GM12891 (cell line): ENCODE measurements at regions not wholly inside any gene's neighbourhood (a gene's known extent, or its start where the extent isn't known, plus 50 kb on each side); places are given as distances from the start of the nearest gene placed in this dataset.

ENCODE experiments used
- PAX5 ChIP-seq: IDR thresholded peaks from 2 replicates; pipeline ENCODE4 v1.6.1; 2011; ENCODE audit warnings: low read length, moderate library complexity, mild to moderate bottlenecking; ENCODE audit not compliant: insufficient read depth, severe bottlenecking
- POLR2A ChIP-seq: IDR thresholded peaks from 2 replicates; pipeline ENCODE4 v1.6.1; 2011; ENCODE audit warnings: low read depth, low read length, control low read depth
- POLR2AphosphoS5 ChIP-seq: IDR thresholded peaks from 2 replicates; pipeline ENCODE4 v1.6.1; 2011; ENCODE audit warnings: low read depth, low read length, control low read depth
- SPI1 ChIP-seq: IDR thresholded peaks from 2 replicates; pipeline ENCODE4 v1.6.1; 2011; ENCODE audit warnings: low read depth, low read length, control low read depth
- TAF1 ChIP-seq: IDR thresholded peaks from 2 replicates; pipeline ENCODE4 v1.6.1; 2011; ENCODE audit warnings: low read depth, low read length, control low read depth

- TF ChIP-seq POLR2A (no peak), POLR2AphosphoS5 (no peak), PAX5 (no peak), TAF1 (no peak), SPI1 (no peak)
Observed at GRCh38 chr9:89839449-89839848, 234.6 kb downstream of the GADD45G start.
